Neural progenitor cell (in vitro differentiated cells): ENCODE measurements at regions not wholly inside any gene's neighbourhood (a gene's known extent, or its start where the extent isn't known, plus 50 kb on each side); places are given as distances from the start of the nearest gene placed in this dataset.

Experiments used
- CTCF ChIP-seq: fragments of 200-600 bp; sonication (generic); IDR thresholded peaks from 2 replicates; pipeline ENCODE4 v1.5.1; 2017; ENCODE audit warnings: antibody characterized with exemption, mild to moderate bottlenecking
- EZH2 ChIP-seq: fragments of 200-600 bp; sonication (generic); IDR thresholded peaks from 2 replicates; pipeline ENCODE4 v1.6.1; 2017; ENCODE audit warnings: antibody characterized with exemption, mild to moderate bottlenecking, moderate library complexity
- EZH2phosphoT487 ChIP-seq: fragments of 200-600 bp; sonication (generic); IDR thresholded peaks from 2 replicates; pipeline ENCODE4 v1.6.1; 2017; ENCODE audit warnings: antibody characterized with exemption

- no peak for TF ChIP-seq CTCF
- TF ChIP-seq EZH2: no peak
- TF ChIP-seq EZH2phosphoT487: no peak
Measured at GRCh38 chr6:14883921-14884320, 361.9 kb upstream of the JARID2 start.
